NT2/D1 (cell line): ENCODE measurements at regions not wholly inside any gene's neighbourhood (a gene's known extent, or its start where the extent isn't known, plus 50 kb on each side); places are given as distances from the start of the nearest gene placed in this dataset.
"Not testable (repeated sequence)": the region's sequence is repeated elsewhere in the genome, so short reads cannot be mapped to it uniquely, and the experiment has no call there.

Experiments
- DNase-seq: peaks from one replicate; pipeline ENCODE4 v3.0.0-alpha.2; 2011; ENCODE audit warnings: low read depth, low spot score
- H3K27me3 ChIP-seq: 2 replicates; pipeline ENCODE4 v1.6.0; 2011; ENCODE audit warnings: mild to moderate bottlenecking; ENCODE audit not compliant: insufficient read length, insufficient read depth
- H3K36me3 ChIP-seq: 2 replicates; pipeline ENCODE4 v1.6.1; 2011; ENCODE audit warnings: mild to moderate bottlenecking, low read length, mixed read lengths; ENCODE audit not compliant: insufficient read depth, insufficient read length
- H3K4me1 ChIP-seq: 2 replicates; pipeline ENCODE4 v1.5.1; 2011; ENCODE audit not compliant: insufficient read depth, insufficient read length
- H3K4me3 ChIP-seq: 2 replicates; pipeline ENCODE4 v1.5.1; 2011; ENCODE audit warnings: low read depth; ENCODE audit not compliant: insufficient read length
- H3K9ac ChIP-seq: 2 replicates; pipeline ENCODE4 v1.6.0; 2011; ENCODE audit warnings: low read depth; ENCODE audit not compliant: insufficient read length
- H3K9me3 ChIP-seq: 2 replicates; pipeline ENCODE4 v1.5.1; 2011; ENCODE audit warnings: mild to moderate bottlenecking, low read length; ENCODE audit not compliant: insufficient read depth
- SUZ12 ChIP-seq: IDR thresholded peaks from 2 replicates; pipeline ENCODE4 v1.6.1; 2011; ENCODE audit not compliant: insufficient read length, insufficient read depth; ENCODE audit errors: extremely low read depth
- YY1 ChIP-seq: IDR thresholded peaks from 2 replicates; pipeline ENCODE4 v1.6.1; 2011; ENCODE audit not compliant: insufficient read length, insufficient read depth
- ZNF274 ChIP-seq: IDR thresholded peaks from 2 replicates; pipeline ENCODE4 v1.6.1; 2011; ENCODE audit warnings: mild to moderate bottlenecking, low read depth, low read length

- no peak for DNase-seq
- Histone ChIP-seq H3K4me1 (no peaks in the 10 kb centered on the region), H3K36me3 (no peaks in the 10 kb centered on the region), H3K4me3 (no peak overlapping the region), H3K27me3 (no peaks in the 10 kb centered on the region), H3K9ac (no peak overlapping the region), H3K9me3 (no peaks in the 10 kb centered on the region)
- TF ChIP-seq ZNF274 (no peak), YY1 (no peak), SUZ12 (no peak)
Observed at GRCh38 chr1:243962541-243962940, 88.5 kb upstream of the ZBTB18 start.

GRCh38 chr1:243959998-243960397, 91.1 kb upstream of the ZBTB18 start:
- Histone ChIP-seq H3K27me3 (no peaks in the 10 kb centered on the region), H3K36me3 (no peaks in the 10 kb centered on the region), H3K4me1 (no peaks in the 10 kb centered on the region), H3K9ac (no peak overlapping the region), H3K9me3 (no peaks in the 10 kb centered on the region), H3K4me3 (no peak overlapping the region)
- DNase-seq = no peak
- TF ChIP-seq SUZ12 = no peak
- no peak for TF ChIP-seq ZNF274
- no peak for TF ChIP-seq YY1

- H3K9ac ChIP-seq = no peak overlapping the region
- H3K9me3 ChIP-seq = no peaks in the 10 kb centered on the region
- DNase-seq = no peak
- H3K27me3 ChIP-seq = no peaks in the 10 kb centered on the region
- no peaks in the 10 kb centered on the region for H3K36me3 ChIP-seq
- no peak overlapping the region for H3K4me3 ChIP-seq
- no peak for TF ChIP-seq SUZ12
- TF ChIP-seq YY1 = no peak
- TF ChIP-seq ZNF274 = no peak
- H3K4me1 ChIP-seq = no peaks in the 10 kb centered on the region
Observed at GRCh38 chr1:243957141-243957540, 93.9 kb upstream of the ZBTB18 start.

GRCh38 chr1:243956450-243956849, 94.6 kb upstream of the ZBTB18 start:
- Histone ChIP-seq H3K4me1 (no peaks in the 10 kb centered on the region), H3K4me3 (no peak overlapping the region)
- DNase-seq = no peak

GRCh38 chr1:243951207-243951606, 99.9 kb upstream of the ZBTB18 start:
- H3K9ac ChIP-seq, H3K9me3 ChIP-seq, H3K4me3 ChIP-seq, H3K36me3 ChIP-seq, H3K27me3 ChIP-seq, H3K4me1 ChIP-seq, DNase-seq: not testable (repeated sequence)

More at GRCh38 chr1:243956450-243956849, 94.6 kb upstream of the ZBTB18 start:
- no peak for TF ChIP-seq SUZ12
- TF ChIP-seq ZNF274 = no peak
- TF ChIP-seq YY1 = no peak
- Histone ChIP-seq H3K27me3 (no peaks in the 10 kb centered on the region), H3K9ac (no peak overlapping the region), H3K9me3 (no peaks in the 10 kb centered on the region), H3K36me3 (no peaks in the 10 kb centered on the region)

GRCh38 chr1:243950166-243950565, 100.1 kb upstream of the AKT3 start:
- Histone ChIP-seq H3K9ac (no peak overlapping the region), H3K4me1 (peaks cover 4% of the 10 kb centered on the region), H3K9me3 (no peaks in the 10 kb centered on the region), H3K4me3 (no peak overlapping the region), H3K36me3 (no peaks in the 10 kb centered on the region), H3K27me3 (no peaks in the 10 kb centered on the region)
- TF ChIP-seq YY1 (no peak), SUZ12 (no peak), ZNF274 (no peak)
- DNase-seq = no peak

- Histone ChIP-seq H3K4me3 (no peak overlapping the region), H3K4me1 (peaks cover 5% of the 10 kb centered on the region), H3K36me3 (no peaks in the 10 kb centered on the region), H3K9me3 (no peaks in the 10 kb centered on the region), H3K27me3 (no peaks in the 10 kb centered on the region), H3K9ac (no peak overlapping the region)
- TF ChIP-seq ZNF274 (no peak), YY1 (no peak), SUZ12 (no peak)
- peak; percentile 71 for DNase-seq
Observed at GRCh38 chr1:243946946-243947345, 96.9 kb upstream of the AKT3 start.

GRCh38 chr1:243946253-243946652, 96.2 kb upstream of the AKT3 start:
- no peak for DNase-seq
- no peaks in the 10 kb centered on the region for H3K36me3 ChIP-seq
- TF ChIP-seq ZNF274 (no peak), YY1 (no peak), SUZ12 (no peak)
- no peaks in the 10 kb centered on the region for H3K9me3 ChIP-seq
- H3K4me3 ChIP-seq = no peak overlapping the region
- H3K4me1 ChIP-seq = peaks cover 5% of the 10 kb centered on the region
- H3K9ac ChIP-seq = no peak overlapping the region
- no peaks in the 10 kb centered on the region for H3K27me3 ChIP-seq
